ENCODE measurements at regions not wholly inside any gene's neighbourhood (a gene's known extent, or its start where the extent isn't known, plus 50 kb on each side); places are given as distances from the start of the nearest gene placed in this dataset.

GRCh38 chr6:130622142-130622541 lies 205.1 kb upstream of the SMLR1 start:
- Histone ChIP-seq H3K4me3 (ENCODE audit: low read length) (no peak overlapping the region), H3F3A (ENCODE audit: insufficient read depth, low read length, poor library complexity, severe bottlenecking) (no peaks in the 10 kb centered on the region), H3K9me3 (ENCODE audit: low read length) (no peaks in the 10 kb centered on the region), H3K4me2 (ENCODE audit: low read length) (no peak overlapping the region), H3K9me2 (ENCODE audit: insufficient read depth, low read length) (no peaks in the 10 kb centered on the region), H4K20me1 (ENCODE audit: insufficient read depth) (no peaks in the 10 kb centered on the region), H3K27ac (ENCODE audit: low read length) (no peak overlapping the region), H3K79me2 (replicated peaks; ENCODE audit: insufficient read depth, low read length) (no peaks in the 10 kb centered on the region), H3K27me3 (ENCODE audit: insufficient read depth, low read depth, low read length) (no peaks in the 10 kb centered on the region), H3K36me3 (ENCODE audit: insufficient read depth, low read length) (no peaks in the 10 kb centered on the region), H2AFZ (ENCODE audit: low read depth, low read length) (no peak overlapping the region), H3K9ac (ENCODE audit: low read length) (no peak overlapping the region)
- TF ChIP-seq CTCF (IDR thresholded peaks at IDR 0.05; ENCODE audit: poor library complexity, severe bottlenecking) (no peak), TAF1 (IDR thresholded peaks at IDR 0.05; ENCODE audit: low read depth) (no peak), RAD21 (conservative IDR thresholded peaks at IDR 0.05) (no peak), REST (IDR thresholded peaks at IDR 0.05; ENCODE audit: borderline replicate concordance) (no peak), EZH2 (IDR thresholded peaks at IDR 0.05; ENCODE audit: borderline replicate concordance, insufficient read depth, low read length, poor library complexity, severe bottlenecking) (no peak), SMC3 (conservative IDR thresholded peaks at IDR 0.05; ENCODE audit: poor library complexity) (no peak), MXI1 (conservative IDR thresholded peaks at IDR 0.05; ENCODE audit: poor library complexity, severe bottlenecking) (no peak)

- no peaks in the 10 kb centered on the region for H3K27me3 ChIP-seq (ENCODE audit: insufficient read depth, low read depth, low read length)
- H3K9me3 ChIP-seq (ENCODE audit: low read length), result no peaks in the 10 kb centered on the region
- no peak overlapping the region for H3K4me3 ChIP-seq (ENCODE audit: low read length)
- no peaks in the 10 kb centered on the region for H3K36me3 ChIP-seq (ENCODE audit: insufficient read depth, low read length)
- H4K20me1 ChIP-seq (ENCODE audit: insufficient read depth), result no peaks in the 10 kb centered on the region
- no peak overlapping the region for H3K27ac ChIP-seq (ENCODE audit: low read length)
- no peak overlapping the region for H3K9ac ChIP-seq (ENCODE audit: low read length)
- no peak overlapping the region for H2AFZ ChIP-seq (ENCODE audit: low read depth, low read length)
- H3K79me2 ChIP-seq (replicated peaks; ENCODE audit: insufficient read depth, low read length), result no peaks in the 10 kb centered on the region
- no peak overlapping the region for H3K4me2 ChIP-seq (ENCODE audit: low read length)
- H3K9me2 ChIP-seq (ENCODE audit: insufficient read depth, low read length), result no peaks in the 10 kb centered on the region
- TF ChIP-seq TAF1 (IDR thresholded peaks at IDR 0.05; ENCODE audit: low read depth) (no peak), CTCF (IDR thresholded peaks at IDR 0.05; ENCODE audit: poor library complexity, severe bottlenecking) (no peak), MXI1 (conservative IDR thresholded peaks at IDR 0.05; ENCODE audit: poor library complexity, severe bottlenecking) (no peak), SMC3 (conservative IDR thresholded peaks at IDR 0.05; ENCODE audit: poor library complexity) (no peak), EZH2 (IDR thresholded peaks at IDR 0.05; ENCODE audit: borderline replicate concordance, insufficient read depth, low read length, poor library complexity, severe bottlenecking) (no peak), RAD21 (conservative IDR thresholded peaks at IDR 0.05) (no peak)
- H3F3A ChIP-seq (ENCODE audit: insufficient read depth, low read length, poor library complexity, severe bottlenecking), result no peaks in the 10 kb centered on the region
These were observed 203.2 kb upstream of the SMLR1 start for GRCh38 chr6:130624046-130624445.

Measured in neural cell (in vitro differentiated cells).